ENCODE measurements at regions not wholly inside any gene's neighbourhood (a gene's known extent, or its start where the extent isn't known, plus 50 kb on each side); places are given as distances from the start of the nearest gene placed in this dataset.

DNA sequence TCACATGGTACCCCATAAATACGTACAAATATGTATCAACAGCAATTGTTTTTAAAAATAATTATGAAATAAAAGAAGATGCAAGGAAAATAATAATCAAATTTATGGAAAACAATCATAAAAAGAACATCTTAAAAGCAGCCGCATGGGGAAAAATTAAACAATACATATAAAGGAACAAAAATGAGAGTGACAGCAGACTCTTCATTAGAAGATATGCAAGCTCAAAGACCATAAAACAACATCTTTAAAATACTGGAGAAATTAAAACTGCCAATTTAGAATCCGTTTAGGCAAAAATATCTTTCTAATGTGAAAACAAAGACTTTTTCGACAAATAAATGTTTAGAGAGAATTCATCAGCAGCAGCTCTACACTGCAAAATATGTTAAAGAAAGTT lies 190.6 kb upstream of the C11orf58 start:
- TF ChIP-seq GATA2 (IDR thresholded peaks at IDR 0.05; ENCODE audit: low read depth, low read length) (no peak), GATA3 (IDR thresholded peaks at IDR 0.05; ENCODE audit: low read depth, low read length) (no peak)
